ENCODE measurements at regions not wholly inside any gene's neighbourhood (a gene's known extent, or its start where the extent isn't known, plus 50 kb on each side); places are given as distances from the start of the nearest gene placed in this dataset.

DNA sequence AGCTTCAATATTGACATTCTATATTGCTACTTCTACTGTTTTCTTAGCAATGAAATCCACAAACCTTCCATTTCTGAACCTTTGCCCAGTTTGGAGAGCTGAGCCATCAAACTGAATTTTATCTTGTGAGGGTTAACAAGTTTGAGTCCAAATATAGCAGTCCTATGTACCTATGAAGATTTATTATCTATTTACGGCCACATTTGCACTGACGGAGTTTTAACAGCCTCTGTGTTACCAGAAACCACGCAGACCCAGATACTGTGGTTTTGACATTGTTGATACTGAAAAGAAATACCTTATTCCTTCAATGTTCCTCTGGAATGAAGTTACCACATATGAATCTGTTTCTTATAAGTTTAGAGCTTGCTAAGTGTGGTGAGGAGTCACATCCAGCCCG is 172.6 kb downstream of the FGFR2 start:
- intact Hi-C loops (cut with DNase I), result no loop called here
- no peak overlapping the region for H3K4me3 ChIP-seq
- FAIRE-seq (peak; percentile 89), ATAC-seq (no peak), DNase-seq (no peak)
- no peaks in the 10 kb centered on the region for H3K4me1 ChIP-seq
- H3K27ac ChIP-seq, result no peak overlapping the region
- 70 to 72% methylated on average over 4 of the region's 4 CpGs for WGBS, 2 donors
- H3K27me3 ChIP-seq, result no peaks in the 10 kb centered on the region
- TF ChIP-seq CTCF (IDR thresholded peaks at IDR 0.05), result no peak
- no peaks in the 10 kb centered on the region for H3K9me3 ChIP-seq
- H3K36me3 ChIP-seq, result no peaks in the 10 kb centered on the region

DNA sequence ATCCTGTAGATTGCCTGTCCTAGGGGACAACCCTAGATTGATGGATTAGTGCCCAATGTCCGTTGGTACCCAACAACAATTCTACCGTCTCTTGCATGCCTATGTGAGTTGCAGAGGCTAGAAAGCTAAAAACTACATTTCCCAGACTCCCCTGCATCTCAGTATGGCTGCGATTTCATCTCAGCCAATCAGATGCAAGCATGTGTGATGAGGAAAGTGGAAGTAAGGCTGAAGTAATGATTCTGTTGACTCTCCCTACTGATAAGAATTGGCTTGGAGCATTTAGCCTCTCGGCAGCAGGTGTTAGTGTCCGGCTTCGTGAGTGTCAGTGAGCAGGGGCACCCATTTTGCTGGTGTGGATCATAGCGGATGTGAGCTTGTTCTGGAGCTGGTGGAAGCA is 171.9 kb downstream of the FGFR2 start:
- no peaks in the 10 kb centered on the region for H3K9me3 ChIP-seq
- no peak overlapping the region for H3K4me3 ChIP-seq
- ATAC-seq (no peak), FAIRE-seq (no peak), DNase-seq (no peak)
- no peaks in the 10 kb centered on the region for H3K36me3 ChIP-seq
- intact Hi-C loops (cut with DNase I), result no loop called here
- no peaks in the 10 kb centered on the region for H3K27me3 ChIP-seq
- 68 to 74% methylated on average over 7 of the region's 7 CpGs for WGBS, 2 donors
- TF ChIP-seq CTCF (IDR thresholded peaks at IDR 0.05), result no peak
- no peak overlapping the region for H3K27ac ChIP-seq
- no peaks in the 10 kb centered on the region for H3K4me1 ChIP-seq
